ENCODE measurements at regions not wholly inside any gene's neighbourhood (a gene's known extent, or its start where the extent isn't known, plus 50 kb on each side); places are given as distances from the start of the nearest gene placed in this dataset.
"Not testable (repeated sequence)": the region's sequence is repeated elsewhere in the genome, so short reads cannot be mapped to it uniquely, and the experiment has no call there.

DNA sequence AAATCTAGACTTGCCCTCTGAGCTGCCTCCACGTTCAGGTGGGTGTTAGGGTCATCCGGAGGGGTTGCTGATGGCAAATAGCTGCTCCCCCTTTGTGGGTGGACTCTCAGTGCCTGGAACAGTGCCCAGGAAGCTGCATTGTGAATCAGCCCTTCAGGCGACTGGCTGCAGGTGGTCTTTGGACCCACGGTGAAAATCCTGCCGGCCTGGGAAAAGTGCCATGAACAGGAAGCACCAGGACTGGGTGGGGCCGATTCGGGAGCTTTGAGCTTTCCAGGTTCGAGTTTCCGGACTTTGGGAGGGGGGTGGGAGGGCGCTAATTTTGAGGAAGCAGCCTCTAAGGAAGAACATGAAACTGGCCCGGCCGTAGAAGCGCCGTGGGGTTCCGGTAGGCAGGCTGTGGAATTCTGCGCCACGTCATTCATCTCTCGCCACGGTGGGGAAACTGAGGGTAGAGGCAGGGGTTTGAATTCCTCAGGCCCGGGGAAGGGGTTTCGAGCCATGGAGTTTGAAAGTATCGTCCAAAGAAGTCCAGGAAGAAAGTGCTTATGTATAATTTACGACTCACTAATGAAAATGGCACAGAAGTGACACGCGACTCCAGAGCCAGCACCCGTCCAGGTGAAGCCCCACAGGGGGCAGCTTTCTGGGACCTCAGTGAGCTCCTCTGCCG lies 199.4 kb downstream of the BANP start:
- TF ChIP-seq, protein P1, sequence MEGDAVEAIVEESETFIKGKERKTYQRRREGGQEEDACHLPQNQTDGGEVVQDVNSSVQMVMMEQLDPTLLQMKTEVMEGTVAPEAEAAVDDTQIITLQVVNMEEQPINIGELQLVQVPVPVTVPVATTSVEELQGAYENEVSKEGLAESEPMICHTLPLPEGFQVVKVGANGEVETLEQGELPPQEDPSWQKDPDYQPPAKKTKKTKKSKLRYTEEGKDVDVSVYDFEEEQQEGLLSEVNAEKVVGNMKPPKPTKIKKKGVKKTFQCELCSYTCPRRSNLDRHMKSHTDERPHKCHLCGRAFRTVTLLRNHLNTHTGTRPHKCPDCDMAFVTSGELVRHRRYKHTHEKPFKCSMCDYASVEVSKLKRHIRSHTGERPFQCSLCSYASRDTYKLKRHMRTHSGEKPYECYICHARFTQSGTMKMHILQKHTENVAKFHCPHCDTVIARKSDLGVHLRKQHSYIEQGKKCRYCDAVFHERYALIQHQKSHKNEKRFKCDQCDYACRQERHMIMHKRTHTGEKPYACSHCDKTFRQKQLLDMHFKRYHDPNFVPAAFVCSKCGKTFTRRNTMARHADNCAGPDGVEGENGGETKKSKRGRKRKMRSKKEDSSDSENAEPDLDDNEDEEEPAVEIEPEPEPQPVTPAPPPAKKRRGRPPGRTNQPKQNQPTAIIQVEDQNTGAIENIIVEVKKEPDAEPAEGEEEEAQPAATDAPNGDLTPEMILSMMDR (IDR thresholded peaks at IDR 0.05; ENCODE audit: insufficient read depth, low read depth, low read length) = not testable (repeated sequence)
- TF ChIP-seq EZH2 (IDR thresholded peaks at IDR 0.05; ENCODE audit: insufficient read depth, low read length) = not testable (repeated sequence)
